DMS53 (cell line): ENCODE measurements at regions not wholly inside any gene's neighbourhood (a gene's known extent, or its start where the extent isn't known, plus 50 kb on each side); places are given as distances from the start of the nearest gene placed in this dataset.
"Not testable (repeated sequence)": the region's sequence is repeated elsewhere in the genome, so short reads cannot be mapped to it uniquely, and the experiment has no call there.

Experiments
- DNase-seq: peaks from one replicate; lab custom pipeline; 2025; lab: John Stamatoyannopoulos, UW

GRCh38 chrX:146581981-146582712 is 227.4 kb upstream of the CXorf51B start:
- DNase-seq, result no peak

GRCh38 chrX:146602246-146602645 is 207.3 kb upstream of the CXorf51B start:
- no peak for DNase-seq

- DNase-seq, result no peak
Observed at GRCh38 chrX:146604196-146604595, 205.4 kb upstream of the CXorf51B start.

DNA sequence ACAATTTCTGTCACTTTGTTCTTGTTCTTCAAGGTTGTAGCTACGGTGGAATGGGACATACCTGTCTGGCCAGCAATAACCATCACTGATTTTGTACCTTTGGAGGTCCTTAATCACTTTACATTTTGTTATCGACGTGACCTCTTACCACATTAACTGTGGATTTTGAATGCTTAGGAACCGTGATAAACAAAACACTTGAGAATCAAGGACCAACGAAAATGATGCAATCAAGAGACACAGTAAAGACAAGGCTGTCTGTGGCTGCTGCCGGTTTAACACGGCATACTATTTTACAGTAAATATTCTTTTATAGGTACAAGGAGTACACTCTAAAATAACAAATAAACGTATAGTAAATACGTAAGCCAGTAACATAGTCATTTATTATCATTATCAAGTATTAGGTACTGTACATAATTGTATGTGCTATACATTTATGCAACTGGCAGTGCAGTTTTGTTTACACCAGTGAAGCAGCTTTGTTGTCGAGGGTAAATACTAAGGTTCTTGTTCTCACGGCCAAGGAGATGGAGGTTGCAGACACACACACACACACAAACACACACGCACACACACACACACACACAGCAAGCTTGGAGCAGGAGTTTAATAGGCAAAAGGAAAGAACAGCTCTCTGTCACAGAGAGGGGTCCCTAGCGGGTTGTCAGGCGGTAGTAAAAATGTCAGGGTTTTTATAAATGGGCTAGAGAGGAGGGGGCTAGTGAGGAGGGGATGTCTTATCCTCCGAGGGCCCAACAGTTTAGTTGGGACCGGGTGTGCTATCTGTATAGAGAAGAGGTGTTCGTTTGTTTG is 194.7 kb upstream of the CXorf51B start:
- DNase-seq, result peak; percentile 7

GRCh38 chrX:146615628-146616348 is 193.8 kb upstream of the CXorf51B start:
- DNase-seq, result no peak

DNA sequence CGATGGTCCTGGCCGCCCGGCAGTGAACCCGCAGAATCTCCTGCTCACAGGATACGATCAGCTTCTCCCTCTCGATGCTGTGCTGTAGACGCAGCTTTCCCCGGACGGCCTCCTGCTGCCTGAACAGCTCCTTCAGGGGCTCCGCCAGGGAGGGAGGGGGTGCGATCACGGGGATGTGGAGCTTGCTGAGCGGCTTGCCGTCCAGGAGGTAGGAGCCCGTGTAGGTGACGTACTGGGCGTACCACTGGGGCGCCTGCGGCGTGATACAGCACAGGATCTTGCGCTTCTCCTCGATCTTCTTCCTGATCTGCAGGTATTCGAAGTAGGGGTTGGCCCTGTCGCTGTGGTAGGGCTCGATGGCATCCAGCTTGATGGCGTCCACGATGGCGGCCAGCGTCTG is 189.6 kb upstream of the CXorf51B start:
- DNase-seq, result not testable (repeated sequence)

DNA sequence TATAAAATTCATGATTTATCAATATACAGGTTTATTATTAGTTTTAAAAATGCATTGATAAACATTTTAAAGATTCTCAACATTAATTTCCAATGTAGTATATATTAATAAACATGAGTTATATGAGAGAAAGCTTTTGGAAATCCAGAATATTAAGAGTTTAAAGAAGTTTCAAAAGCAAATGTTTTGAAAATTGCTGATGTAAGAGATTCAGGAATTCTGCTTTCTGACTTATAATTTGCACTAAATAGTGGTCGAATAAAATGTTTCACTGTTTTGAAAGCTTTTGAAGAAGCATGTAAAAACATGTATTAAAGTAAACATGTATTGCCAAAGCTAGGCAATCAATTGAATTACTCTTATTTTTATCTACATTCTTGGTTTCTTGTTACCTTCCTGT is 151.2 kb upstream of the CXorf51B start:
- no peak for DNase-seq

- DNase-seq, result peak; percentile 1
Observed at GRCh38 chrX:146707781-146708180, 101.8 kb upstream of the CXorf51B start.

GRCh38 chrX:146708866-146709265 is 100.7 kb upstream of the CXorf51B start:
- not testable (repeated sequence) for DNase-seq

DNA sequence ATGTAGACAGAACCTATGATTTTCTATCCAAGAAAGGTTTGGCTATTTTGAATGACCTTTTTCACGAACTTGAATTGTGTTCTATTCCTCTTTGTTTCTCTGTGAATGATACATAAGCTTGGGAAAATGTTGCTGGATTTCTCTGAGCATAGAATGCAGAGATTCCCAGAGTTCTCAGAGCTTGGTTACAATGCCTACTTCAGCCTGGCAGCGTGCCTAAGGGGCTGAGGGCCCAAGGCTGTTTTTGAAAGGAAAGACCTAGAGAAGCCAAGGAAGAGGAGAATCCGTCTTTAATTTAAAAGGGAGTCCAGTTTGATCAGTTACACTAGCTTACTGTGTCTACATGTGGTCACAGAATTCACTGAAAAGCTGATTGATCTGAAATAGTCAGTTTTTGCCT is 55.3 kb upstream of the CXorf51B start:
- no peak for DNase-seq

- DNase-seq, result no peak
Observed at GRCh38 chrX:146755214-146755613, 54.4 kb upstream of the CXorf51B start.
